ENCODE measurements at regions not wholly inside any gene's neighbourhood (a gene's known extent, or its start where the extent isn't known, plus 50 kb on each side); places are given as distances from the start of the nearest gene placed in this dataset.

DNA sequence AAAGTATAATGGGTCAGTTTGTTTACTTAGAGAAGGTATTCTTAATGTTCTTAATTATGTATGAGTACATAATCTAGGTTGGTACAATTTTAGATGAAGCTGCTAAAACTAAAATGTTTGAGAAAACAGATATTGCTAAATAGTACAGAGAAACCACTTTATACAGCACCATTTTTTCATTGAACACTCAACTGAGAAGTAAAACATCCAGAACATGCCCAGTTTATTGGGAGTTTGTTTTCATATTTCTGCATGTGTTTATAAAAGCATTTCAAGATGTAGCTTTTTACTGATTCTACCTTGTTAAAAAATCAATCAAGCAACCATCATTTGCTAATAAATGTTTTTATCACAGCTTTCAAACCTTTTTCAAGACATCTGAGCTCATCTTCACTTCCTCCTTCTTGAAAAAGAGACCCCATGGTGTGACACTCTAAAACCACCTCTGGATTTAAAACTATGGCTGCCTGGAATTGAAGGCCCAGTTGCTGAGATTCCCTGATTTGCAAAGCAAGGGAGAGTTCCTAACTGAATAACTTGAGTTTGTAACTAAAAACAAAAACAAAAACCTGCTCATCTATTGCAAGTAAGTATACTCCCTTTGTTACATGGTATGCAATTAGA lies 585.9 kb downstream of the ZEB2 start:
- peaks cover 8 to 15% of the 10 kb centered on the region in 2 donors for H3K4me1 Mint-ChIP-seq
- H3K36me3 ChIP-seq (ENCODE audit: control insufficient read depth, insufficient read depth, low read length): no peaks in the 10 kb centered on the region
- H3K27ac Mint-ChIP-seq: no peak overlapping the region
- peaks cover 6% of the 10 kb centered on the region for H3K36me3 Mint-ChIP-seq
- H3K27ac ChIP-seq (ENCODE audit: low read length): no peak overlapping the region
- H3K4me1 ChIP-seq (ENCODE audit: control insufficient read depth, insufficient read depth, low read length): peaks cover 8% of the 10 kb centered on the region
- no peak overlapping the region for H3K4me3 ChIP-seq (ENCODE audit: low read length)
- H3K27me3 Mint-ChIP-seq (ENCODE audit: low read depth in 2 of 2): peaks cover 35 to 62% of the 10 kb centered on the region in 2 donors
- intact Hi-C loops (cut with micrococcal nuclease): no loop called here
- peaks cover 15% of the 10 kb centered on the region for H3K27me3 ChIP-seq (ENCODE audit: control insufficient read depth, insufficient read depth, low read length)
- H3K9me3 ChIP-seq (ENCODE audit: control insufficient read depth, insufficient read depth, low read length): no peaks in the 10 kb centered on the region
- ATAC-seq (no peak), DNase-seq (no peak)
- TF ChIP-seq, protein P1, sequence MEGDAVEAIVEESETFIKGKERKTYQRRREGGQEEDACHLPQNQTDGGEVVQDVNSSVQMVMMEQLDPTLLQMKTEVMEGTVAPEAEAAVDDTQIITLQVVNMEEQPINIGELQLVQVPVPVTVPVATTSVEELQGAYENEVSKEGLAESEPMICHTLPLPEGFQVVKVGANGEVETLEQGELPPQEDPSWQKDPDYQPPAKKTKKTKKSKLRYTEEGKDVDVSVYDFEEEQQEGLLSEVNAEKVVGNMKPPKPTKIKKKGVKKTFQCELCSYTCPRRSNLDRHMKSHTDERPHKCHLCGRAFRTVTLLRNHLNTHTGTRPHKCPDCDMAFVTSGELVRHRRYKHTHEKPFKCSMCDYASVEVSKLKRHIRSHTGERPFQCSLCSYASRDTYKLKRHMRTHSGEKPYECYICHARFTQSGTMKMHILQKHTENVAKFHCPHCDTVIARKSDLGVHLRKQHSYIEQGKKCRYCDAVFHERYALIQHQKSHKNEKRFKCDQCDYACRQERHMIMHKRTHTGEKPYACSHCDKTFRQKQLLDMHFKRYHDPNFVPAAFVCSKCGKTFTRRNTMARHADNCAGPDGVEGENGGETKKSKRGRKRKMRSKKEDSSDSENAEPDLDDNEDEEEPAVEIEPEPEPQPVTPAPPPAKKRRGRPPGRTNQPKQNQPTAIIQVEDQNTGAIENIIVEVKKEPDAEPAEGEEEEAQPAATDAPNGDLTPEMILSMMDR (IDR thresholded peaks at IDR 0.05): no peak
- H3K9me3 Mint-ChIP-seq: no peaks in the 10 kb centered on the region
- H3K4me3 Mint-ChIP-seq: no peak overlapping the region

DNA sequence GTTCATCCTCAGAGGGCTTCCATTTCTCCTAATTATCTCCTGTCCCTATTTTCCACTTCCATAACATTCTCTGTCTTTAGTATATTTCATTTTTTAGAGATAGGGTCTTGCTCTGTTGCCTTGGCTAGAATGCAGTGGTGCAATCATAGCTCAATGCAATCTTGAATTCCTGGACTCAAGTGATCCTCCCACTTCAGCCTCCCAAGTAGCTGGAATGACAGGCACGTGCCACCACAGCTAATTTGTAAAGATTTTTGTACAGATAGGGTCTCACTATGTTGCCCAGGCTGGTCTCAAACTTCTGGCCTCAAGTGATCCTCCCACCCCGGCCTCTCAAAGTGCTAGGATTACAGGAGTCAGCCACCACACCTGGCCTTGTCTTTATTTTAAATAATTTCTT lies 589.0 kb downstream of the ZEB2 start:
- H3K4me3 Mint-ChIP-seq: no peak overlapping the region
- intact Hi-C loops (cut with micrococcal nuclease): no loop called here
- peaks cover 1% of the 10 kb centered on the region for H3K27me3 ChIP-seq (ENCODE audit: control insufficient read depth, insufficient read depth, low read length)
- peaks cover 0 to under 1% of the 10 kb centered on the region in 2 donors for H3K4me1 Mint-ChIP-seq
- TF ChIP-seq, protein P1 (IDR thresholded peaks at IDR 0.05): no peak
- H3K27ac Mint-ChIP-seq: no peak overlapping the region
- peaks cover 31 to 52% of the 10 kb centered on the region in 2 donors for H3K27me3 Mint-ChIP-seq (ENCODE audit: low read depth in 2 of 2)
- H3K4me1 ChIP-seq (ENCODE audit: control insufficient read depth, insufficient read depth, low read length): no peaks in the 10 kb centered on the region
- H3K36me3 Mint-ChIP-seq: peaks cover 6% of the 10 kb centered on the region
- no peaks in the 10 kb centered on the region for H3K9me3 ChIP-seq (ENCODE audit: control insufficient read depth, insufficient read depth, low read length)
- no peak overlapping the region for H3K27ac ChIP-seq (ENCODE audit: low read length)
- 93% methylated on average over 2 of the region's 2 CpGs for WGBS (ENCODE audit: insufficient coverage)
- ATAC-seq: no peak
- H3K4me3 ChIP-seq (ENCODE audit: low read length): no peak overlapping the region
- no peak for DNase-seq
- no peaks in the 10 kb centered on the region for H3K9me3 Mint-ChIP-seq
- no peaks in the 10 kb centered on the region for H3K36me3 ChIP-seq (ENCODE audit: control insufficient read depth, insufficient read depth, low read length)

GRCh38 chr2:143928613-143929012 lies 591.3 kb downstream of the ZEB2 start:
- no peaks in the 10 kb centered on the region for H3K4me1 ChIP-seq (ENCODE audit: control insufficient read depth, insufficient read depth, low read length)
- WGBS (ENCODE audit: insufficient coverage): 88% methylated on average over 1 of the region's 1 CpG
- ATAC-seq: no peak

More at GRCh38 chr2:143928613-143929012, 591.3 kb downstream of the ZEB2 start:
- TF ChIP-seq, protein P1 (IDR thresholded peaks at IDR 0.05): no peak
- Mint-ChIP-seq H3K9me3 (no peaks in the 10 kb centered on the region), H3K27ac (no peak overlapping the region), H3K4me1 (no peaks in the 10 kb centered on the region), H3K36me3 (no peaks in the 10 kb centered on the region), H3K4me3 (no peak overlapping the region), H3K27me3 (ENCODE audit: low read depth in 2 of 2) (peaks cover 22 to 29% of the 10 kb centered on the region in 2 donors)
- no peak for DNase-seq
- Histone ChIP-seq H3K27ac (ENCODE audit: low read length) (no peak overlapping the region), H3K27me3 (ENCODE audit: control insufficient read depth, insufficient read depth, low read length) (no peaks in the 10 kb centered on the region), H3K36me3 (ENCODE audit: control insufficient read depth, insufficient read depth, low read length) (no peaks in the 10 kb centered on the region), H3K4me3 (ENCODE audit: low read length) (no peak overlapping the region), H3K9me3 (ENCODE audit: control insufficient read depth, insufficient read depth, low read length) (no peaks in the 10 kb centered on the region)
- intact Hi-C loops (cut with micrococcal nuclease): no loop called here

All from natural killer cell (primary cell).